D721Med (cell line): ENCODE measurements at regions not wholly inside any gene's neighbourhood (a gene's known extent, or its start where the extent isn't known, plus 50 kb on each side); places are given as distances from the start of the nearest gene placed in this dataset.

Experiments
- DNase-seq: peaks from one replicate; pipeline ENCODE4 v3.0.0; 2011; ENCODE audit warnings: low spot score; ENCODE audit not compliant: insufficient read length
- FAIRE-seq: peaks from 2 replicates; lab custom pipeline; 2011; peaks lifted over from hg19 to GRCh38; lab: Jason Lieb, UNC
- CTCF ChIP-seq: IDR thresholded peaks from 2 replicates; pipeline ENCODE4 v1.5.1; 2012; ENCODE audit warnings: mild to moderate bottlenecking, control low read depth; ENCODE audit not compliant: insufficient read depth; ENCODE audit errors: missing control alignments

- TF ChIP-seq CTCF = no peak
- FAIRE-seq (no peak), DNase-seq (no peak)
Measured at GRCh38 chr2:51633073-51633472, 601.1 kb upstream of the NRXN1 start.

GRCh38 chr2:51629406-51629805 is 597.5 kb upstream of the NRXN1 start:
- FAIRE-seq (no peak), DNase-seq (no peak)
- no peak for TF ChIP-seq CTCF

- TF ChIP-seq CTCF = no peak
- no peak for FAIRE-seq
- no peak for DNase-seq
Measured at GRCh38 chr2:51628917-51629316, 597.0 kb upstream of the NRXN1 start.

- no peak for TF ChIP-seq CTCF
- FAIRE-seq = no peak
- DNase-seq = no peak
Measured at GRCh38 chr2:51624995-51625394, 593.1 kb upstream of the NRXN1 start.

- FAIRE-seq (no peak), DNase-seq (no peak)
- no peak for TF ChIP-seq CTCF
Measured at GRCh38 chr2:51620796-51621195, 588.9 kb upstream of the NRXN1 start.

GRCh38 chr2:51619961-51620360 is 588.0 kb upstream of the NRXN1 start:
- no peak for TF ChIP-seq CTCF
- no peak for DNase-seq
- no peak for FAIRE-seq

GRCh38 chr2:51612387-51612786 is 580.5 kb upstream of the NRXN1 start:
- FAIRE-seq (no peak), DNase-seq (no peak)
- TF ChIP-seq CTCF = no peak
